Type B pancreatic cell (in vitro differentiated cells): ENCODE measurements at regions not wholly inside any gene's neighbourhood (a gene's known extent, or its start where the extent isn't known, plus 50 kb on each side); places are given as distances from the start of the nearest gene placed in this dataset.

Source experiments
- DNase-seq: peaks from one replicate; pipeline ENCODE4 v3.0.0; 2021; ENCODE audit warnings: mixed read lengths; ENCODE audit not compliant: unreplicated experiment; ENCODE audit errors: extremely low spot score
- H3K27ac Mint-ChIP-seq: 2 replicates; pipeline ENCODE4 v1.8.0; 2021; ENCODE audit warnings: mild to moderate bottlenecking, mixed read lengths
- H3K27me3 Mint-ChIP-seq: 2 replicates; pipeline ENCODE4 v1.8.0; 2021; ENCODE audit warnings: mixed read lengths
- H3K36me3 Mint-ChIP-seq: 2 replicates; pipeline ENCODE4 v1.8.0; 2021; ENCODE audit warnings: mixed read lengths
- H3K4me1 Mint-ChIP-seq: one replicate; pipeline ENCODE4 v1.8.0; 2021; ENCODE audit warnings: mixed read lengths; ENCODE audit not compliant: unreplicated experiment
- H3K4me3 Mint-ChIP-seq: 2 replicates; pipeline ENCODE4 v1.8.0; 2021; ENCODE audit warnings: mild to moderate bottlenecking, mixed read lengths
- H3K9me3 Mint-ChIP-seq: 2 replicates; pipeline ENCODE4 v1.8.0; 2021; ENCODE audit warnings: mixed read lengths
- TF ChIP-seq, protein P1 (sequence below): fragments of 200-600 bp; sonication (generic); conservative IDR thresholded peaks from 2 replicates; pipeline ENCODE4 v1.5.0; 2021; ENCODE audit warnings: antibody characterized with exemption, mild to moderate bottlenecking

DNA sequence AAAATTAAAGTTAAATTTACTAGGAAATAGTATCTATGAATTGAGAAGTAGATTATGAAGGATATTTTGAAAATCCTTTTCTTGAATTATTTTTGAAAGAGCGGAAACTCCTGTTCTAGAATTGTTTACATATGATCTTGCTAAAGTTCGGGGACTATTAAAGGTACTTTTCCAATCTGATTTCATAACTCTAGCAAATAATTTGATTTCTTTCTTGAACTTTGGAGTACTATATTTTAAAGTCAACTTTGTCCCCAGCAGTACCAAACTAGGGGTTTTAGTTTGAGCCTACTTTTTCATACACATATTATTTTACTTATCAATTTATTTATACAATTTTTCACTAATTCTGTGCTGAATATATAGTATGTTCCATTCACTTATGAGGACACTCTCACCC is 364.7 kb downstream of the FSIP2 start:
- no peaks in the 10 kb centered on the region for H3K27me3 Mint-ChIP-seq
- no peak overlapping the region for H3K4me3 Mint-ChIP-seq
- no peaks in the 10 kb centered on the region for H3K36me3 Mint-ChIP-seq
- H3K27ac Mint-ChIP-seq: no peak overlapping the region
- H3K4me1 Mint-ChIP-seq: no peaks in the 10 kb centered on the region
- DNase-seq: no peak
- no peaks in the 10 kb centered on the region for H3K9me3 Mint-ChIP-seq
- TF ChIP-seq, protein P1, sequence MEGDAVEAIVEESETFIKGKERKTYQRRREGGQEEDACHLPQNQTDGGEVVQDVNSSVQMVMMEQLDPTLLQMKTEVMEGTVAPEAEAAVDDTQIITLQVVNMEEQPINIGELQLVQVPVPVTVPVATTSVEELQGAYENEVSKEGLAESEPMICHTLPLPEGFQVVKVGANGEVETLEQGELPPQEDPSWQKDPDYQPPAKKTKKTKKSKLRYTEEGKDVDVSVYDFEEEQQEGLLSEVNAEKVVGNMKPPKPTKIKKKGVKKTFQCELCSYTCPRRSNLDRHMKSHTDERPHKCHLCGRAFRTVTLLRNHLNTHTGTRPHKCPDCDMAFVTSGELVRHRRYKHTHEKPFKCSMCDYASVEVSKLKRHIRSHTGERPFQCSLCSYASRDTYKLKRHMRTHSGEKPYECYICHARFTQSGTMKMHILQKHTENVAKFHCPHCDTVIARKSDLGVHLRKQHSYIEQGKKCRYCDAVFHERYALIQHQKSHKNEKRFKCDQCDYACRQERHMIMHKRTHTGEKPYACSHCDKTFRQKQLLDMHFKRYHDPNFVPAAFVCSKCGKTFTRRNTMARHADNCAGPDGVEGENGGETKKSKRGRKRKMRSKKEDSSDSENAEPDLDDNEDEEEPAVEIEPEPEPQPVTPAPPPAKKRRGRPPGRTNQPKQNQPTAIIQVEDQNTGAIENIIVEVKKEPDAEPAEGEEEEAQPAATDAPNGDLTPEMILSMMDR: no peak

DNA sequence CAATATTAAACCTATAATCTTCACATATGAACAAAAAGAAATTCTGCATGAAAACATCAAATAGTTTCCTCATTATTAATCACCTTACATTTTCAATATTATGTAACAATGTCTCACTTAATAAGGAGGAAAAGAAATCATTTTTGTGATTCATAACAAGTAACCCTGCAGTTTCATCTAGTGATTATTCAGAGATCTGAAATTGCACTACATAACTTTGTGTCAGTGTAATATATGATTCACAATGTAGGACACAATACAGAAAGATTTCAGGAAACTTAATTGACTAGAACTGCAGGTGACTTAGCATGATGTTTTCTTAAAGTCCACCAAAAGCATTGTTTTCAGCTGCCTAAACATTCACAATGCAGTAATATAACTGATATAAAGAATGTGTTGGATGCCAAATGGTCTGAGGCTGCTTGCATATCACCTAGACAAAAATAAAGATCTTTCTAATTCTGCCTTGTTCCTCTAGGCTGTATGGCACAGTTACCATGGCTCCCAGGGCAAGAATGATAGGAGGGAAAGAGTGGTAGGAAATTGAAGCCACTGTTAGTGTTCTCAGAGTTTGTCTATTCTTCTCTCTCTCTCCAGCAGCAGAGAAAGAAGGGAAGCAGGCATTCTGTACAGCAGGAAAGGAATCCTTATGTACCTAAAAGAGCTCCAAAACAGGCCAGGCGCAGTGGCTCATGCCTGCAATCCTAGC is 366.6 kb downstream of the FSIP2 start:
- H3K36me3 Mint-ChIP-seq: no peaks in the 10 kb centered on the region
- DNase-seq: no peak
- H3K4me3 Mint-ChIP-seq: no peak overlapping the region

DNA sequence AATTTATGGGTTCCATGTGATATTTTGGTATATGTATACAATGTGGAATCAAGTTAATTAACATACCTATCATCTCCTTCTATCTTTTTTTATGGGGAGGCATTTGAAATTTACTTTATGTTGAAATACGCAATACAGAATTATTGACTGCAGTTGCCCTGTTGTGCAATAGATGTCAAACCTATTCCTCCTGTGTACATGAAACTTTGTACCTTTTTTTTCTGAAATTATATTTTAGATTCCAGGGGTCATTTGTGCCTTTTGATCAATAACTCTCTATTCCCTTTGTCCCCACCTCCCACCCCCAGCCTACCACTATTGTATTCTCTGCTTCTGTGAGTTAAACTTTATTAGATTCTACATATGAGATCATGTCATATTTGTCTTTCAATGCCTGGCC is 369.9 kb downstream of the FSIP2 start:
- Mint-ChIP-seq H3K27me3 (no peaks in the 10 kb centered on the region), H3K9me3 (peaks cover 4% of the 10 kb centered on the region), H3K27ac (no peak overlapping the region), H3K4me3 (no peak overlapping the region), H3K4me1 (no peaks in the 10 kb centered on the region), H3K36me3 (no peaks in the 10 kb centered on the region)
- DNase-seq: no peak
- TF ChIP-seq, protein P1: no peak

More for the DNA sequence above, 366.6 kb downstream of the FSIP2 start:
- no peaks in the 10 kb centered on the region for H3K4me1 Mint-ChIP-seq
- no peaks in the 10 kb centered on the region for H3K27me3 Mint-ChIP-seq
- no peak overlapping the region for H3K27ac Mint-ChIP-seq
- TF ChIP-seq, protein P1: no peak
- H3K9me3 Mint-ChIP-seq: no peaks in the 10 kb centered on the region

DNA sequence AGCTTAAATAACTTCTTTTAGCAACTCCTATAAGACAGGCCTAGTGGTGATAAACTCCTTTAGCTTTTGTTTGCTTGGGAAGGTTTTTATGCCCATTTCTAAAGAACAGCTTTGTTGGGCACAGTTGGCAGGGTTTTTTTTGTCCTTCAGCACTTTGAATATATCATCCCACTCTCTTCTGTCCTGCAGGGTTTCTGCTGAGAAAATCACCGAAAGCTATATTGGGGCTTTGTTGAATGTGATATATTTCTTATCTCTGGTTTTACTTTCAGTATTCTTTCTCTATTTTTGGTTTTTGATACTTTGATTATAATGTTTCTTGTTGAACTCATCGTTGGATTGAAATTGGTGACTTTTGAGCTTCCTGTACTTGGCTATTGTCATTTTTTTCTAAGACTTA is 372.8 kb upstream of the ZC3H15 start:
- Mint-ChIP-seq H3K9me3 (peaks cover 10% of the 10 kb centered on the region), H3K4me1 (no peaks in the 10 kb centered on the region), H3K27me3 (no peaks in the 10 kb centered on the region), H3K4me3 (no peak overlapping the region), H3K36me3 (no peaks in the 10 kb centered on the region), H3K27ac (no peak overlapping the region)
- TF ChIP-seq, protein P1: no peak
- no peak for DNase-seq

DNA sequence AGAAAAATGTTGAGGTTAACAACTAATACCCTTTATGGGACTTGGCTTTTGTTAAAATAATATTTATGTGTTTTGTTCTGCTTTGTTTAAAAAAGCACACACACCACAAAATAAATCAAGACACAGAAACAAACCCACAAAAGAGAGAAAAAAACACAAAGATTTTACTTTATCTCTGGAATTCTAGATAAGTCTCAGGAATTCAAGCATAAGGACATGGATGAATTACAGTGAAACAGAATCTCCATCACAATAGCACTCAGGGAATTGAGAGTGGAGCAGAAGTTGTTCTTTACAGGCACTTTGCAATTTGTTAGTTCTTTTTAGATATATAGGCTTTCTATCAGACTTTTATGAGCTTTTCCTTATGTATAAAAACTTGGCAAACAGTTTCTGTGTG is 360.9 kb upstream of the ZC3H15 start:
- Mint-ChIP-seq H3K36me3 (no peaks in the 10 kb centered on the region), H3K4me1 (peaks cover 8% of the 10 kb centered on the region), H3K27me3 (no peaks in the 10 kb centered on the region), H3K9me3 (no peaks in the 10 kb centered on the region), H3K27ac (no peak overlapping the region), H3K4me3 (no peak overlapping the region)
- DNase-seq: no peak
- TF ChIP-seq, protein P1: no peak
